ENCODE measurements at regions not wholly inside any gene's neighbourhood (a gene's known extent, or its start where the extent isn't known, plus 50 kb on each side); places are given as distances from the start of the nearest gene placed in this dataset.
"Not testable (repeated sequence)": the region's sequence is repeated elsewhere in the genome, so short reads cannot be mapped to it uniquely, and the experiment has no call there.

DNA sequence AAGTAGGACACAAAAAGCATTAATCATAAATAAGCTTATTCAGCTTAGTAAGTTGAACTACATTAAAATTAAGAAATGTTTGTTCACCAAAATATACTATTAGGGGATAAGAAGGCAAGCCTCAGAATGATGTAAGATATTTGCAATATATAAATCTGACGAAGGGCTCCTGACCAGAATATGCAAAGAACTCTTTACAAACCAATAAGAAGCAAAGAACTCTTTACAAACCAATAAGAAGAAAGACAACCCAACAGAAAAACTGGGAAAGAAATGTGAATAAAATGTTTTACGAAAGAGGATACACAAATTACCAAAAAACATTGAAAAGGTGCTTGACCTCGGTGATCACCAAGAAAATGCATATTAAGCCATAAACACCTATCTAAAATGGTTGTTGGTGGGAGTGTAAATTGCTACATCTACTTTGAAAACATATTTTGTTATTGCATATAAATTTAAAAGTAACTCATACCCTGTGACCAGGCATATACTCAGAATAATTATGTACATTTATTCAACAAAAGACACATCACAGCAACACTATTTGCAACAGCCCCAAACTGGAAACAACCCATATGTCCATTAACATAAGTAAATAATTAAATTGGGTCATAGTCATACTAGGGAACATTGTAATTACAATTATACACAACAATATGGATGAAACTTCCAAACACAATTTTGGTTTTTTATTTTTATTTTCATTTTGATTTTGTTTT lies 83.3 kb upstream of the CTBP2 start:
- no peak overlapping the region for H3K27ac ChIP-seq
- peak in 3 of 8 experiments; percentile 97 to 99 (median 97) for ATAC-seq (replicated peaks in 6 of 8)
- no peak overlapping the region for H3K4me3 ChIP-seq
- in situ Hi-C loops (cut with MboI; ENCODE audit: low pct_unique_long_range_greater_than_20kb in 2 of 9, low sequenced_read_pairs in 9 of 9, unreplicated experiment in 9 of 9), result no loop called here
- peaks cover 4 to 11% of the 10 kb centered on the region in 2 donors for H3K4me1 ChIP-seq (replicated peaks in 1 of 2)
- WGBS, 10 experiments, result 0 to 100% (median 91%) methylated on average over 2 to 3 of the region's 3 CpGs; no CpG with 5 or more reads in 1 of the 10 experiments

- 20 to 100% (median 100%) methylated on average over 1 of the region's 1 CpG; no CpG with 5 or more reads in 4 of the 10 experiments for WGBS, 10 experiments
- Histone ChIP-seq H3K27ac (no peak overlapping the region), H3K4me3 (no peak overlapping the region), H3K4me1 (replicated peaks in 1 of 2) (no peaks in the 10 kb centered on the region)
- ATAC-seq (replicated peaks in 6 of 8), result no peak
- in situ Hi-C loops (cut with MboI; ENCODE audit: low pct_unique_long_range_greater_than_20kb in 2 of 9, low sequenced_read_pairs in 9 of 9, unreplicated experiment in 9 of 9), result no loop called here
Measured at GRCh38 chr10:125238682-125239081, 78.3 kb upstream of the CTBP2 start.

DNA sequence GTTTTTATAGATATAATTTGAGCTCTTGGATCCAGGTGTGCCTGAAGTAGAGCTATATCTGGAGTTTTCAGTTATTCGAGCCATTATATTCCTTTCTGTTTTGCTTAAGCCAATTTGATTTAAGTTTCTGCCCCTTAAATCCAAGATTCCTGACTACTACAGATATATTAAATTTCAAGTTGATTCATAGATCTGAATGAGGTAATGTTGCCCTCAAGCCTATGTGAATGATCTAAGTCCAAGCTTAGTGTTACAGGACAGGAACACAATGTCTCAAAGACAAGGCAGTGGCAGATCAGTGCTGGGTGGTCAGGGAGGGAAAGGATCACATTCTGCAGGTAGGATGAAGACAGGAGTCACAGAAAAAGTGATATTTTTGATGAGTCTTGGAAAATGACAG lies 75.7 kb upstream of the CTBP2 start:
- in situ Hi-C loops (cut with MboI; ENCODE audit: low pct_unique_long_range_greater_than_20kb in 2 of 9, low sequenced_read_pairs in 9 of 9, unreplicated experiment in 9 of 9), result no loop called here
- ATAC-seq (replicated peaks in 6 of 8), result no peak
- Histone ChIP-seq H3K4me1 (replicated peaks in 1 of 2) (peaks cover 14% of the 10 kb centered on the region in 2 donors), H3K27ac (no peak overlapping the region), H3K4me3 (no peak overlapping the region)
- WGBS, 10 experiments, result 80 to 100% (median 100%) methylated on average over 1 of the region's 1 CpG; no CpG with 5 or more reads in 4 of the 10 experiments

GRCh38 chr10:125235093-125236069 lies 75.0 kb upstream of the CTBP2 start:
- no peak for ATAC-seq (replicated peaks in 6 of 8)
- Histone ChIP-seq H3K27ac (no peak overlapping the region), H3K4me3 (no peak overlapping the region), H3K4me1 (replicated peaks in 1 of 2) (peaks cover 14% of the 10 kb centered on the region in 2 donors)
- 62 to 100% (median 86%) methylated on average over 1 to 6 of the region's 6 CpGs; no CpG with 5 or more reads in 1 of the 10 experiments for WGBS, 10 experiments
- in situ Hi-C loops (cut with MboI; ENCODE audit: low pct_unique_long_range_greater_than_20kb in 2 of 9, low sequenced_read_pairs in 9 of 9, unreplicated experiment in 9 of 9), result no loop called here

DNA sequence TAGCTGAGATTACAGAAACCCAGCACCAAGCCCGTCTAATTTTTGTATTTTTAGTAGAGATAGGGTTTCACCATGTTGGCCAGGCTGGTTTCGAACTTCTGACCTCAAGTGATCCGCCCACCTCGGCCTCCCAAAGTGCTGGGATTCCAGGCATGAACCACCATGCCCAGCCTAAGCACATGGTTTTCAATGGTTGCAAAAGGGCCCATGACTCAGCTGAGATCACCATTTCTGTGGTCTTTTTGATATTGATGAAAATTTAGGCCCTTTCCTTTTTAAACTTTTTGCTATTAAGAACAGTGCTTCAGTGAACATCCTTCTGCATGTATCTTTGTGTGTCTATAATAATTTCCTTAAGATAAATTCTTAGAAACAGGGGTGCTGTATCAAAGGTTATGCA lies 74.2 kb upstream of the CTBP2 start:
- 0 to 88% (median 49%) methylated on average over 1 to 4 of the region's 4 CpGs; no CpG with 5 or more reads in 4 of the 10 experiments for WGBS, 10 experiments
- in situ Hi-C loops (cut with MboI; ENCODE audit: low pct_unique_long_range_greater_than_20kb in 2 of 9, low sequenced_read_pairs in 9 of 9, unreplicated experiment in 9 of 9); ATAC-seq (replicated peaks in 6 of 8); H3K4me3 ChIP-seq; H3K27ac ChIP-seq: not testable (repeated sequence)
- peaks cover 14% of the 10 kb centered on the region in 2 donors for H3K4me1 ChIP-seq (replicated peaks in 1 of 2)

- no peak overlapping the region for H3K4me3 ChIP-seq
- in situ Hi-C loops (cut with MboI; ENCODE audit: low pct_unique_long_range_greater_than_20kb in 2 of 9, low sequenced_read_pairs in 9 of 9, unreplicated experiment in 9 of 9), result no loop called here
- no peak overlapping the region for H3K27ac ChIP-seq
- no peak for ATAC-seq (replicated peaks in 6 of 8)
- peaks cover 14% of the 10 kb centered on the region in 2 donors for H3K4me1 ChIP-seq (replicated peaks in 1 of 2)
- 56 to 100% (median 80%) methylated on average over 1 to 4 of the region's 4 CpGs; no CpG with 5 or more reads in 1 of the 10 experiments for WGBS, 10 experiments
Measured at GRCh38 chr10:125233726-125234125, 73.4 kb upstream of the CTBP2 start.

- in situ Hi-C loops (cut with MboI; ENCODE audit: low pct_unique_long_range_greater_than_20kb in 2 of 9, low sequenced_read_pairs in 9 of 9, unreplicated experiment in 9 of 9), result no loop called here
- Histone ChIP-seq H3K4me1 (replicated peaks in 1 of 2) (peaks cover 14% of the 10 kb centered on the region in 2 donors), H3K4me3 (no peak overlapping the region), H3K27ac (no peak overlapping the region)
- peak in 6 of 8 experiments; percentile 3 to 61 (median 38) for ATAC-seq (replicated peaks in 6 of 8)
- WGBS, 10 experiments, result 29 to 64% (median 54%) methylated on average over 1 to 5 of the region's 5 CpGs; no CpG with 5 or more reads in 2 of the 10 experiments
Measured at GRCh38 chr10:125232841-125233240, 72.5 kb upstream of the CTBP2 start.

DNA sequence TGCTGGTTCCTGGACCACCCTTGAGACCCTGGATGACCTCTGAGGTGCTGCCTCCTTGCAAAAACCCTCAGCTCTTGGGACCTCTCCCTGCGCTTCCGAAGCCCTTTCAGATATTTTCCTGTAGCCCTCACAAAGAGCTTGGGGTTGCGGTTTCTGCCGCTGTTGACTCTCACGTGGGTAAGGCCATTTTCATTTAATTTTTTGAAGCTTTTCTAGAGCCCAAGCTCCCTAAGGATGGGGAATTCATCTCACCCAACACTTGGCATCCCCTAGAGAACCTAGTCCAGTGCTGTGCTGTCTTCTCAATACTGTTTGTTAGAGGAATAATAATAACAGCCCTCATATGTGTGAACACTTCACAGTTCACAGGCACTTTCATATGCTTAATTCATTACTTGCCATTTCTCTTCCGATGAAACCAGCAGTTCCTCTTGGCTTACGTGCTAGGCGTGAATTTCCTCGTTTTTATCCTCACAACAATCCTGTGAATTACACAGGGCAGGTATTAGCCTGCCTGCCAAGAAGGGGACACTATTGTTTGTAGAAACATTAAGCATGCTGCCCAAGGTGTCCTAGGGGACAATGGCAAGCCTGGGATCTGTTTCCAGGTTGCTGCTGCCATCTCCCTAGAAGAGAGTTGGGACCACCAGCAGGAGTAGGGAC lies 71.6 kb upstream of the CTBP2 start:
- in situ Hi-C loops (cut with MboI; ENCODE audit: low pct_unique_long_range_greater_than_20kb in 2 of 9, low sequenced_read_pairs in 9 of 9, unreplicated experiment in 9 of 9), result no loop called here
- no peak overlapping the region for H3K27ac ChIP-seq
- no peak overlapping the region for H3K4me3 ChIP-seq
- ATAC-seq (replicated peaks in 6 of 8), result peak in 1 of 8 experiments; percentile 3
- whole genome bisulfite sequencing, 10 experiments, result 60 to 100% (median 88%) methylated on average over 1 to 7 of the region's 9 CpGs; no CpG with 5 or more reads in 1 of the 10 experiments
- peaks cover 14% of the 10 kb centered on the region in 2 donors for H3K4me1 ChIP-seq (replicated peaks in 1 of 2)

DNA sequence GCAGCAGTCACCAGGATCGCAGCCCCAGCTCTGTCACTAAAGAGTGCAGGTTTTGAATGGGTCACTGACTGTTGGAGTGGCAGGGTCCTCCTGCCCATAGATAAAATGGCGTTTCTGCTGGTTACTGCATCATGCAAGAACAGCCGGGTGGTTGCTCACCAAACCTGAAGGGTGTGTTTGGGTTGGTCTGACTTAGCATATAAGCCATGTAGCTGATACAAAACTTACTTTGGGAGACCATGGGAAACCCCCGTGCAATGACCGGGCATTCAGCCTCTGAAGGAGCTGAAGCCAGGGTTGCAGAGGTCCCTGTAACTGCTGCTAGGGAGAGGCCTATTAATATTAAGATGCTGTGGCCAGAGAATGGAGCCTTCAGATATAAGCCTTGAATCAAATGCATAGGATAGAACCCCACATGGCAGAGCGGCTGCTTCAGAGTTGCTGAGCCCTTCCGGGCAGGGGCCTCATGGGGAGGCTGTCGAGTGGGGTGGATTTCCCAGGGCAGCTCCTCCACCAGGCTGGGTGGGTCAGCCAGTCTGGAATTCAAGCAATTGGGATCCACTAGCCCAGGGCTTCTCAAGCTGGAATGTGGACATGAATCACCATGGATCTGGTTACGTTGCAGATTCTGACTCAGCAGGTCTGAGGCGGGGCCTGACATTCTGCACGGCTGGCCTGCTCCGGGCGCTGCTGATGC lies 70.9 kb upstream of the CTBP2 start:
- in situ Hi-C loops (cut with MboI; ENCODE audit: low pct_unique_long_range_greater_than_20kb in 2 of 9, low sequenced_read_pairs in 9 of 9, unreplicated experiment in 9 of 9), result no loop called here
- ATAC-seq (replicated peaks in 6 of 8), result peak; percentile 93 to 99 (median 95)
- Histone ChIP-seq H3K4me1 (replicated peaks in 1 of 2) (peaks cover 16 to 19% of the 10 kb centered on the region in 2 donors), H3K4me3 (no peak overlapping the region), H3K27ac (peak overlapping the region in 1 of 2 donors; percentile 61)
- WGBS, 10 experiments, result 15 to 100% (median 74%) methylated on average over 1 to 8 of the region's 13 CpGs; no CpG with 5 or more reads in 1 of the 10 experiments

GRCh38 chr10:125230251-125230650 lies 69.9 kb upstream of the CTBP2 start:
- peaks cover 23 to 26% of the 10 kb centered on the region in 2 donors for H3K4me1 ChIP-seq (replicated peaks in 1 of 2)
- H3K27ac ChIP-seq, result no peak overlapping the region
- H3K4me3 ChIP-seq, result no peak overlapping the region
- in situ Hi-C loops (cut with MboI; ENCODE audit: low pct_unique_long_range_greater_than_20kb in 2 of 9, low sequenced_read_pairs in 9 of 9, unreplicated experiment in 9 of 9), result no loop called here
- no peak for ATAC-seq (replicated peaks in 6 of 8)
- WGBS, 10 experiments, result 50 to 100% (median 75%) methylated on average over 1 to 2 of the region's 2 CpGs; no CpG with 5 or more reads in 1 of the 10 experiments

DNA sequence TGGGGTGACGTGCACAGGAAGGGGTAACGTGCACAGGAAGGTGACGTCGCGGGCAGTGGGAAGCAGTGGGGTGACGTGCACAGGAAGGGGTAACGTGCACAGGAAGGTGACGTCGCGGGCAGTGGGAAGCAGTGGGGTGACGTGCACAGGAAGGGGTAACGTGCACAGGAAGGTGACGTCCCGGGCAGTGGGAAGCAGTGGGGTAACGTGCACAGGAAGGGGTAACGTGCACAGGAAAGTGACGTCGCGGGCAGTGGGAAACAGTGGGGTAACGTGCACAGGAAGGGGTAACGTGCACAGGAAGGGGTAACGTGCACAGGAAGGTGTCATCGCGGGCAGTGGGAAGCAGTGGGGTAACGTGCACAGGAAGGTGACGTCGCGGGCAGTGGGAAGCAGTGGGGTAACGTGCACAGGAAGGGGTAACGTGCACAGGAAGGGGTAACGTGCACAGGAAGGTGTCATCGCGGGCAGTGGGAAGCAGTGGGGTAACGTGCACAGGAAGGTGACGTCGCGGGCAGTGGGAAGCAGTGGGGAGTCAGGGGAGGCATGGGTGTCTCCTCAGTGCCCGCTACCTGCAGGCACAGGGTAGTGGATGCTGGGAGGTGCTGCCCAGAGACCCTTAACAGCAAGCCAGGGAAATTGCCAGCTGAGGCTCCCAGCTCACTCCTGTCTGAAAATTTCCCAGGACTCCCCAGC lies 68.0 kb upstream of the CTBP2 start:
- H3K27ac ChIP-seq; H3K4me3 ChIP-seq; ATAC-seq (replicated peaks in 6 of 8); in situ Hi-C loops (cut with MboI; ENCODE audit: low pct_unique_long_range_greater_than_20kb in 2 of 9, low sequenced_read_pairs in 9 of 9, unreplicated experiment in 9 of 9): not testable (repeated sequence)
- WGBS, 10 experiments, result 100% methylated on average over 4 of the region's 38 CpGs; no CpG with 5 or more reads in 8 of the 10 experiments
- H3K4me1 ChIP-seq (replicated peaks in 1 of 2), result peaks cover 24 to 28% of the 10 kb centered on the region in 2 donors

DNA sequence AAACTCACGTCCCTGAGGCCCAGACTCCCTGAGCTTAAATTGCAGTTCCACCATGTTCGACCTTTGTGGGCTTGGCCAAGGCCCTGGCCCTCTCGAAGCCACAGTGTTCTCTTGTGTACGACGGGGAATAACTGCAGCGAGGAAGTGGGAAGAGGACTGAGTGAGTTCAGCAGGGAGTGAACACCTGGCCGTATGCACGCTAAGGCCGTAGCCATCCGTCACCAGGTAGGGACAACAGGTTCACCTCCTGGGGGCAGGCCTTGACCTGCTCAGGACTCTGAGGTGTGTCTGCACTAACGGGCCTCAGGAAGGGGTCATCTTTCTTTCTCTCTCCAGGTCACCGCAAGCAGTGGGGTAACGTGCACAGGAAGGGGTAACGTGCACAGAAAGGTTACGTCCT lies 67.2 kb upstream of the CTBP2 start:
- no peak overlapping the region for H3K27ac ChIP-seq
- 20 to 100% (median 100%) methylated on average over 1 to 9 of the region's 15 CpGs; no CpG with 5 or more reads in 3 of the 10 experiments for WGBS, 10 experiments
- in situ Hi-C loops (cut with MboI; ENCODE audit: low pct_unique_long_range_greater_than_20kb in 2 of 9, low sequenced_read_pairs in 9 of 9, unreplicated experiment in 9 of 9), result no loop called here
- H3K4me3 ChIP-seq, result no peak overlapping the region
- peaks cover 22 to 28% of the 10 kb centered on the region in 2 donors for H3K4me1 ChIP-seq (replicated peaks in 1 of 2)
- no peak for ATAC-seq (replicated peaks in 6 of 8)
